ENCODE measurements at regions not wholly inside any gene's neighbourhood (a gene's known extent, or its start where the extent isn't known, plus 50 kb on each side); places are given as distances from the start of the nearest gene placed in this dataset.

- TF ChIP-seq ZBTB40 (IDR thresholded peaks at IDR 0.05) (no peak), ZBTB40 (CRISPR knock-in tag; IDR thresholded peaks at IDR 0.05) (no peak), ZNF589 (CRISPR knock-in tag; conservative IDR thresholded peaks at IDR 0.05) (no peak), ZSCAN29 (CRISPR knock-in tag; conservative IDR thresholded peaks at IDR 0.05) (no peak), POLR2A (IDR thresholded peaks at IDR 0.05; ENCODE audit: insufficient read depth in 1 of 2, low read depth in 2 of 2, low read length in 2 of 2) (no peak)
Observed at GRCh38 chr2:22703286-22703920, 681.6 kb upstream of the KLHL29 start (continued).

All from HepG2 (cell line).